ENCODE measurements at regions not wholly inside any gene's neighbourhood (a gene's known extent, or its start where the extent isn't known, plus 50 kb on each side); places are given as distances from the start of the nearest gene placed in this dataset.

DNA sequence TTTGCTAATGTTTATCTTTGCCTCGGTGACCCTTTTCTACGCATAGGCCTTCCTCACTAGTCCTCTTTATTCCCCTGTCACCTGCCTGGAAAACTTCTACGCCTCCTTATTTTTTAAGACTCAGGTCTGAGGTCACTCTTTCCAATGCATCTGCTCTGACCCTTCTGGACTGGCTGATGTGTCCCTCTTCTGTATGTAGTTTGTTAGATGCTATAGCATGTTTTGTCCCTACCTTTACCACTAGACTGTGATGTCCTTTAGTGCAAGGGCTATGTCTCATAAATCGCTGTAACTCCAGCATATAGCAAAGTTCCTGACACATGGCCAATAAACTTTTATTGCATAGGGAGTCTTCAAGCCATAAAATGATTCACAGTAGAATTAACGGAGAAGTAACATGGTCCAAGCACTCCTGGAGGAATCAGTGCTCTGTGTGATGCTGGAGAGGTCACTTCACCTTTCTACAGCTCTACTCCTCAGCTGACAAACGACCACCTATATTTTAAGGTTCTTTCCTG, 872.5 kb upstream of the SLIT2 start:
- intact Hi-C loops (cut with micrococcal nuclease) (no loop called here), dilution Hi-C loops (cut with MboI; ENCODE audit: extremely low pct_ligation_motif_present, low sequenced_read_pairs) (no loop called here)
- no peak overlapping the region for H3K4me3 ChIP-seq (replicated peaks in 1 of 3; ENCODE audit: insufficient read depth in 1 of 3, low read depth in 1 of 3, low read length in 3 of 3)
- no peak overlapping the region for H2AFZ ChIP-seq (ENCODE audit: low read depth, low read length)
- H4K20me1 ChIP-seq (replicated peaks; ENCODE audit: control insufficient read depth, extremely low read depth, insufficient read depth, low read length) = no peaks in the 10 kb centered on the region
- H3K9me3 ChIP-seq (replicated peaks; ENCODE audit: control insufficient read depth, insufficient read depth, low read length) = no peaks in the 10 kb centered on the region
- no peak overlapping the region for H3K27ac ChIP-seq (ENCODE audit: insufficient read depth, low read depth, low read length)
- peaks cover 3% of the 10 kb centered on the region for H3K9me1 ChIP-seq (replicated peaks; ENCODE audit: control insufficient read depth, extremely low read depth, insufficient read depth, low read length)
- H3K79me2 ChIP-seq (ENCODE audit: control insufficient read depth, insufficient read depth, low read length) = no peaks in the 10 kb centered on the region
- H3K4me1 ChIP-seq (ENCODE audit: control insufficient read depth, extremely low read depth, insufficient read depth, low read length) = no peaks in the 10 kb centered on the region
- DNase-seq (ENCODE audit: low read depth, low spot score) = no peak
- POLR2A ChIA-PET = no interaction called here
- no peak overlapping the region for H3K4me2 ChIP-seq (ENCODE audit: insufficient read depth, low read length)
- no peaks in the 10 kb centered on the region for H3K36me3 ChIP-seq (ENCODE audit: control insufficient read depth in 2 of 2, extremely low read depth in 1 of 2, insufficient read depth in 2 of 2, low read length in 2 of 2)
- FAIRE-seq = no peak
- no TSS peak for BruUV-seq (replicated peaks)
- CTCF ChIA-PET = no interaction called here
- no peaks in the 10 kb centered on the region for H3K27me3 ChIP-seq (ENCODE audit: control insufficient read depth in 2 of 2, insufficient read depth in 2 of 2, low read length in 2 of 2)
- no peak overlapping the region for H3K9ac ChIP-seq (replicated peaks; ENCODE audit: extremely low read depth, insufficient read depth, low read length)
- TF ChIP-seq MYC (IDR thresholded peaks at IDR 0.05; ENCODE audit: low read depth, low read length) (no peak), POLR2AphosphoS5 (IDR thresholded peaks at IDR 0.05; ENCODE audit: insufficient read depth, low read depth, low read length) (no peak), JUN (IDR thresholded peaks at IDR 0.05; ENCODE audit: borderline replicate concordance, insufficient read depth, insufficient read length, low read depth) (no peak), FOS (IDR thresholded peaks at IDR 0.05; ENCODE audit: borderline replicate concordance, insufficient read depth, low read length) (no peak), GATA2 (IDR thresholded peaks at IDR 0.05; ENCODE audit: insufficient read depth, insufficient read length, low read depth, low read length) (no peak), EZH2 (IDR thresholded peaks at IDR 0.05; ENCODE audit: borderline replicate concordance, low read depth, low read length, severe bottlenecking) (no peak), POLR2A (IDR thresholded peaks at IDR 0.05; ENCODE audit: low read depth, low read length) (no peak)
- TF ChIP-seq, protein P1, sequence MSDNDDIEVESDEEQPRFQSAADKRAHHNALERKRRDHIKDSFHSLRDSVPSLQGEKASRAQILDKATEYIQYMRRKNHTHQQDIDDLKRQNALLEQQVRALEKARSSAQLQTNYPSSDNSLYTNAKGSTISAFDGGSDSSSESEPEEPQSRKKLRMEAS (IDR thresholded peaks at IDR 0.05; ENCODE audit: insufficient read depth, insufficient read length) = no peak
- TF ChIP-seq, protein P2, sequence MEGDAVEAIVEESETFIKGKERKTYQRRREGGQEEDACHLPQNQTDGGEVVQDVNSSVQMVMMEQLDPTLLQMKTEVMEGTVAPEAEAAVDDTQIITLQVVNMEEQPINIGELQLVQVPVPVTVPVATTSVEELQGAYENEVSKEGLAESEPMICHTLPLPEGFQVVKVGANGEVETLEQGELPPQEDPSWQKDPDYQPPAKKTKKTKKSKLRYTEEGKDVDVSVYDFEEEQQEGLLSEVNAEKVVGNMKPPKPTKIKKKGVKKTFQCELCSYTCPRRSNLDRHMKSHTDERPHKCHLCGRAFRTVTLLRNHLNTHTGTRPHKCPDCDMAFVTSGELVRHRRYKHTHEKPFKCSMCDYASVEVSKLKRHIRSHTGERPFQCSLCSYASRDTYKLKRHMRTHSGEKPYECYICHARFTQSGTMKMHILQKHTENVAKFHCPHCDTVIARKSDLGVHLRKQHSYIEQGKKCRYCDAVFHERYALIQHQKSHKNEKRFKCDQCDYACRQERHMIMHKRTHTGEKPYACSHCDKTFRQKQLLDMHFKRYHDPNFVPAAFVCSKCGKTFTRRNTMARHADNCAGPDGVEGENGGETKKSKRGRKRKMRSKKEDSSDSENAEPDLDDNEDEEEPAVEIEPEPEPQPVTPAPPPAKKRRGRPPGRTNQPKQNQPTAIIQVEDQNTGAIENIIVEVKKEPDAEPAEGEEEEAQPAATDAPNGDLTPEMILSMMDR (IDR thresholded peaks at IDR 0.05; ENCODE audit: extremely low read depth in 1 of 2, insufficient read depth in 1 of 2, low read depth in 1 of 2, low read length in 2 of 2) = no peak

Measured in endothelial cell of umbilical vein (primary cell).